ENCODE measurements at regions not wholly inside any gene's neighbourhood (a gene's known extent, or its start where the extent isn't known, plus 50 kb on each side); places are given as distances from the start of the nearest gene placed in this dataset.

- Histone ChIP-seq H3K4ac (ENCODE audit: low read depth, low read length) (no peak overlapping the region), H3K4me1 (ENCODE audit: control insufficient read depth, insufficient read depth, low read length) (no peaks in the 10 kb centered on the region), H3K79me1 (ENCODE audit: low read depth in 1 of 2, low read length in 2 of 2) (no peaks in the 10 kb centered on the region), H3K4me2 (ENCODE audit: low read depth, low read length) (no peak overlapping the region), H3K9me1 (ENCODE audit: insufficient read depth, low read length) (no peaks in the 10 kb centered on the region), H3K27ac (ENCODE audit: insufficient read depth, low read length) (no peak overlapping the region), H3K14ac (replicated peaks; ENCODE audit: low read depth, low read length) (no peak overlapping the region), H2BK5ac (ENCODE audit: low read depth, low read length, poor library complexity, severe bottlenecking) (no peak overlapping the region), H2BK15ac (ENCODE audit: low read depth, low read length) (no peak overlapping the region), H2AFZ (replicated peaks; ENCODE audit: low read length, poor library complexity) (no peak overlapping the region), H4K20me1 (ENCODE audit: insufficient read depth, low read length) (no peaks in the 10 kb centered on the region), H3K9ac (ENCODE audit: low read depth, low read length) (no peak overlapping the region), H3K18ac (ENCODE audit: low read depth, low read length) (no peak overlapping the region), H3K36me3 (ENCODE audit: control insufficient read depth, insufficient read depth, low read length) (no peaks in the 10 kb centered on the region), H2AK9ac (replicated peaks; ENCODE audit: low read depth, low read length, poor library complexity) (no peak overlapping the region), H3K23ac (ENCODE audit: low read depth, low read length) (no peak overlapping the region), H3K27me3 (ENCODE audit: control insufficient read depth, insufficient read depth, low read length) (peaks cover 30% of the 10 kb centered on the region; the same call in 1 of the 2 replicates), H2BK20ac (ENCODE audit: low read depth, low read length) (no peak overlapping the region), H4K8ac (ENCODE audit: low read depth in 2 of 2, low read length in 2 of 2) (no peak overlapping the region), H4K5ac (ENCODE audit: low read depth, low read length) (no peak overlapping the region), H3K9me3 (ENCODE audit: control insufficient read depth, insufficient read depth, low read length) (peaks cover 9% of the 10 kb centered on the region), H3K4me3 (ENCODE audit: insufficient read depth, low read depth, low read length) (no peak overlapping the region), H2AK5ac (ENCODE audit: low read depth, low read length) (no peak overlapping the region), H2BK120ac (ENCODE audit: low read depth, low read length) (no peak overlapping the region), H3K56ac (ENCODE audit: extremely low read depth, insufficient read depth, low read length) (no peak overlapping the region), H4K91ac (ENCODE audit: insufficient read depth, low read depth, low read length) (no peak overlapping the region)
- CTCF ChIA-PET = no interaction called here
- POLR2A ChIA-PET (ENCODE audit: unreplicated experiment) = no interaction called here
- intact Hi-C loops (cut with micrococcal nuclease) (no loop called here), dilution Hi-C loops (cut with HindIII; ENCODE audit: low sequenced_read_pairs, unreplicated experiment) (no loop called here), in situ Hi-C loops (cut with MboI; ENCODE audit: low sequenced_read_pairs) (no loop called here)
- DNase-seq (no peak), ATAC-seq (ENCODE audit: low read depth) (no peak)
- TF ChIP-seq MXI1 (IDR thresholded peaks at IDR 0.05; ENCODE audit: borderline replicate concordance, low read depth, low read length) (no peak), BHLHE40 (IDR thresholded peaks at IDR 0.05; ENCODE audit: low read depth, low read length) (no peak), RCOR1 (IDR thresholded peaks at IDR 0.05; ENCODE audit: insufficient replicate concordance, low read length) (no peak), CHD1 (IDR thresholded peaks at IDR 0.05; ENCODE audit: low read depth, low read length) (no peak), RFX5 (IDR thresholded peaks at IDR 0.05; ENCODE audit: low read depth, low read length) (no peak), SMC3 (IDR thresholded peaks at IDR 0.05; ENCODE audit: low read depth, low read length) (no peak), MAZ (IDR thresholded peaks at IDR 0.05; ENCODE audit: borderline replicate concordance, low read depth, low read length) (no peak), CTCF (conservative IDR thresholded peaks at IDR 0.05; ENCODE audit: low read depth, low read length) (no peak), NFE2L2 (IDR thresholded peaks at IDR 0.05; ENCODE audit: low read depth, low read length) (no peak), CEBPB (IDR thresholded peaks at IDR 0.05; ENCODE audit: low read depth, low read length) (no peak), USF2 (IDR thresholded peaks at IDR 0.05; ENCODE audit: low read depth, low read length) (no peak), FOS (IDR thresholded peaks at IDR 0.05; ENCODE audit: low read depth, low read length) (no peak), MAFK (IDR thresholded peaks at IDR 0.05; ENCODE audit: low read depth, low read length) (no peak), RAD21 (IDR thresholded peaks at IDR 0.05; ENCODE audit: low read length) (no peak), POLR2A (IDR thresholded peaks at IDR 0.05; ENCODE audit: low read depth, low read length) (no peak)
- TF ChIP-seq, protein P1, sequence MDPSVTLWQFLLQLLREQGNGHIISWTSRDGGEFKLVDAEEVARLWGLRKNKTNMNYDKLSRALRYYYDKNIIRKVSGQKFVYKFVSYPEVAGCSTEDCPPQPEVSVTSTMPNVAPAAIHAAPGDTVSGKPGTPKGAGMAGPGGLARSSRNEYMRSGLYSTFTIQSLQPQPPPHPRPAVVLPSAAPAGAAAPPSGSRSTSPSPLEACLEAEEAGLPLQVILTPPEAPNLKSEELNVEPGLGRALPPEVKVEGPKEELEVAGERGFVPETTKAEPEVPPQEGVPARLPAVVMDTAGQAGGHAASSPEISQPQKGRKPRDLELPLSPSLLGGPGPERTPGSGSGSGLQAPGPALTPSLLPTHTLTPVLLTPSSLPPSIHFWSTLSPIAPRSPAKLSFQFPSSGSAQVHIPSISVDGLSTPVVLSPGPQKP (IDR thresholded peaks at IDR 0.05; ENCODE audit: borderline replicate concordance, low read depth, low read length) = no peak
- WGBS, 2 experiments (ENCODE audit: extremely low coverage in 2 of 2, insufficient read length in 1 of 2) = no CpG with 5 or more reads among the region's 10 CpGs
- BruUV-seq (replicated peaks) = no TSS peak
Measured at GRCh38 chr14:101499513-101499912, 61.8 kb upstream of the DIO3 start.
